DLD1 (cell line): ENCODE measurements at regions not wholly inside any gene's neighbourhood (a gene's known extent, or its start where the extent isn't known, plus 50 kb on each side); places are given as distances from the start of the nearest gene placed in this dataset.

Experiments
- in situ Hi-C: cut with HindIII; loops from 2 replicates; pipeline ENCODE4 v1.10.0; 2017; ENCODE audit warnings: low sequenced_read_pairs

DNA sequence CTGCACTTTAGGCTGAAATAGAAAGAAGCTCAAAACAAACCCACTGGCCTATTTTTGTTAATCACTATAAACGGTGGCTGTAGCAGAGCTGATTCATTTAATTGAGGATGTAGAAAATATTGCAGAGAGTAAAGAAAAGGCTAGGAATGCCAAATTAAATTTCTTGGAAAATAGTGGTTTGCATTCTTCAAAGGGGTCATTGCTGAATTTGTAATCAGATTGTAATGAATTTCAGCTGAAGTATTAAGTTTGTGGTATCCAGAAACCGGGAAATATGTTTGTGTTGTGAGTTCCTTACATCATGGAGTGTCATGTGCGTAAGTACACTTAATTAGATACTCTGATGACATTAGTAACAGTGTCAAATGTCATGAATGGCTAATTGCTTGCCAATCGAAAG is 203.0 kb downstream of the SAMD5 start:
- in situ Hi-C loops: no loop called here

DNA sequence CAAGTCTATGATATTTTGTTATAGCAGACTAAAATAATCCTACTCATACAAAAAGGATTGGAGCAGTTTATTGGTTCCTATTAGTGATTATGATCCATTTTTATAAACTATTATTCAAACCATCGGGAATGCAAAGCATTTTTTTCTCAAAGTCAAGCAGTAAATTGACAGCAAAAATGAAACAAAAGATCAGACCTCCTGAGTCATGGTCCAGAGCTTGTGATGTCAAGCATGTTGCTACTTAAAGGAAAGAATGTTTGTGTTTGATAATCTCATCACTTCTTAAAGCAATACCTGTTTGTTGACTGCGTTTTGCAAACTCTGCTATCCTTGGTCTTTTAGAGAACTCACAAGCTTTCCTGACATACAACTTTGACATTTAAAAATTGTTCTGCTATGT is 204.4 kb downstream of the SAMD5 start:
- in situ Hi-C loops: no loop called here

DNA sequence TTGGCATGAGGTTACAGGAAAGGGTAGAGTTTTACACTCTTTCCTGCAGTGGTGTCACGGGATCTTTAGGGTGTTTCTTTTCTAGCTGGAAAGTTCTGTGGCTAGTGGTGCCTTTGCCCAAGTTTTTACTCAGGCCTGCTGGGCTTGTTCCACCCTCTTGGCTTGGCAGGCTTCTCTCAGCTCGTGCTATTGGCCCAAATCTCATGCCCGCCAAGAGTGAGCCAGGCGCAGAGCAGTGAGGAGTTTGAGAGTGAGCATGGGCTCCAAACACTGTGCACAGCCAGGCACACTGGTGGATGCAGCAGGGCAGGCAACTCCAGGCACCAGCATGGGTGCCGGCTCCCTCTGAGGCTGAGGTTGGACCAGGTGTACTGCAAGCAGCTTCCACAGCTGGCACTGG is 206.5 kb downstream of the SAMD5 start:
- in situ Hi-C loops: no loop called here

DNA sequence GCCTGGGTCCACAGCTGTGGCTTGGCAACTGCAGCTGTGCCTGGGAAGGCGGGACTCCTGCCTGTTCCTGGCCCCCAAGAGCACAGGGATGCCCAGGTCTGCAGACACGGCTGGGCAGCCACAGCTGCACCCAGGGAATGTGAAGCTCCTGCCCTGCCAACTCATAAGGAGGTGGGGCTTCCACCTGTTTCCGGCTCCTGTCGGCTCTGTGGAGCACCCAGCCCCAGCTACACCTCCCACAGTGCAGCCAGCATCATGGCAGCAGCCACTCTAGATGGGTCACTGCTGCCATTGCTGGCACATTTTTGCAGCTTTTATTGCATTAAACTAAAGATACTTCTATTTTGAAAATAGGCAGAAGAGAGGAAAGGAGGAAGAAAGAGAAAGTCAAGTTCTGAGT is 207.9 kb downstream of the SAMD5 start:
- in situ Hi-C loops: no loop called here

DNA sequence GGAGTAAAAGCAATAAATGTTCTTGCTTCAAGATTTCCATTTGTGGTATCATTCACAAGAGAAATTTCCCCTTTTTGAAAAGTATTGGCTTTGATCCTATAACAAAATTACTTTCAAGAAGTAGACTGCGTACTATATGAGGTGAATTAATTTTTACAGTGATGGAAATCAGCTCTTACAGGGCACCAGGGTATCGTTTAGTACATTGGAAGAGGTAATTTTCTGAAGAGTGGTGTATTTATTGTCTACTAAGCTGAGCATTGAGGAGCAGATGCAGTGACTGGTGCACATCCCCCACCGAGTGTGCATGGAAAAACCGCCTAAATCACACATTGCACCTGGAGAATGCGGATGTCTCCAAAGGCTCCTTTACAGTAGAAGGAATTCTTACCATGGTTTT is 209.5 kb downstream of the SAMD5 start:
- in situ Hi-C loops: no loop called here

DNA sequence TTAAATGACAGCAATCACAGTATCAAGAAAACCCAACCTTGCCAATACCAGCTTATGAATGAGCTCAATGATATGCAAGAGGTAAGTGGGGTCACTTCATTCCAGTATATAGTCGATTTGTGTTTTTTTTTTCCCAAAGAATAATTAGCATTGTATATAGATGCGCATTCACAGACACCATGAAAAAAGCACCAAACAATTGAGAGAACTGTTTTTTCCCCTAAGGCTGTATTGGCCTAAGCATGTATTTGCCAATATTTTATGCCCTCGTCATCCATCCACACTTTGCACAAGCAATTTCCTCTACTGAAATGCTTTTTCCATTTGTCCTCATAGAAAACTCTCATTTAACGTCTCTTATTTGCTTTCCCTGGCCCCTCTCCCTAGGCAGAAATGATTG is 213.7 kb downstream of the SAMD5 start:
- in situ Hi-C loops: no loop called here

DNA sequence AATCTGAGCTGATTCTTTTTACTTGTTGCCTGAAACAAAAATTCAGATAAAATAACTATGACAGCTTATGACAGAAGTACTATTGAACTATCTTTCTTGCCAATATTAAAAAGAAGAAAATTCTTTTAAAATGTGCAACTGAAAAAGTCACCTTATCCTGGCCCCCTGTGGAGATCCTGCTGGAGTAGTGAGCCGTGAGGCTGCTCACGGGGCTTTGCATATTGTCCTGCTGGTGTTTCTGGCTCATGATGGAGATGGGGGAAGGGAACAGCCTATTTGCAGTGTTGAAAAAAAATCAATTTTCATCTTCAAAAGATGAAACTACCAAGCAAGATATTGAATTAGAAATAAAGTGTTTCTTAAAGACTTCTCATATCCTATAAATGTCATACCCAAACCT is 216.0 kb downstream of the SAMD5 start:
- in situ Hi-C loops: no loop called here

DNA sequence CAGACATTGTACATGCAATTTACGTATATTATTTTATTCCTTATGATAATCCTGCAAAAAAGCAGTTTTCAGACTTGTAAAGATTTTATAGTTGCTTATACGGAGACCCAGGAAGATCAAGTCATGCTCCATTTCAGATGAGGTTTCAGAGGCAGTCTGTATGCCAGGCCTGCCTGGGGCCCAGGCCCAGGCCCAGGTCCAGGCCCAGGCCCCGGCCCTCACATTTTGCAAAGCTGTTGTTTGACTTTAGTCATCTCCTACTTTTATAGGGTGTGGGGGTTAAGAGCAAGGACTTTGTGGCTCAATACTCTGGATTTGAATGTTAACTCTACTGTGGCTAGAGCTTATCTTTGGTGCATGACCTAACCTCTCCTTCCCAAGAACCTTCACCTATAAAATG is 217.9 kb downstream of the SAMD5 start:
- in situ Hi-C loops: no loop called here

DNA sequence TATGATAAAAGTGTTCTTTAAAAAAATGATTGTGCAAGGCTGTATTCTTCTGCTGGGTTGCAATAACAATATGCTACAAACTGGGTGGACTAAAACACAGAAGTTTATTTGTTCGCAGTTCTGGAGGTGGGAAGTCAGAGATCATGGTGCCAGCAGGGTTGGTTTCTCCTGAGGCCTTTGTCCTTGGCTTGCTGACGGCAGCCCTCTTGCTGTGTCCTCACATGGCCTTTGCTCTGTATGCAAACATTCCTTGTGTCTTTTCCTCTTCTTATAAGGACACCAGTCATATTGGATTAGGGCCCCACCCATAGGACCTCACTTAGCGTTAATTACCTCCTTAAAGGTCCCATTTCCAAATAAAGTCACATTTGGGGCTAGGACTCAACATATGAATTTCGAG is 220.4 kb downstream of the SAMD5 start:
- in situ Hi-C loops: no loop called here

DNA sequence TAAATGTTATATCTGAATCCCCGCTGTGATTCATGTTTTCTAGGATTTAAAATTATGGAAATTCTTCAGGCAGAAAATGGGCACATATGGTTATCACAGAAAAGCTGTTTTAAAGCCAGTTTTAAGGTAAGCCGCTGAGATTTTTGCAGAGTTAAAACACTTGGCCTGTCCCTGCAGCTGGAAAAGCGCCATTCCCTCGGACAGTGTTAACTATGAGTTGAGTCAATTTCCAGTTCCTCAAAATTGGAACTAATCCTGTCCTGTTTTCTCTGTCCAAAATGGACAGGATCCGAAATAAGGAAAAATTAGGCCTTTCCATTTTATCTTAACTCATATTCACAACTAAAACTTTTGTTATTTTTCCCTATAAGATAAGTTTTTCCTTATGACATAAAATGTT is 225.2 kb downstream of the SAMD5 start:
- in situ Hi-C loops: no loop called here

DNA sequence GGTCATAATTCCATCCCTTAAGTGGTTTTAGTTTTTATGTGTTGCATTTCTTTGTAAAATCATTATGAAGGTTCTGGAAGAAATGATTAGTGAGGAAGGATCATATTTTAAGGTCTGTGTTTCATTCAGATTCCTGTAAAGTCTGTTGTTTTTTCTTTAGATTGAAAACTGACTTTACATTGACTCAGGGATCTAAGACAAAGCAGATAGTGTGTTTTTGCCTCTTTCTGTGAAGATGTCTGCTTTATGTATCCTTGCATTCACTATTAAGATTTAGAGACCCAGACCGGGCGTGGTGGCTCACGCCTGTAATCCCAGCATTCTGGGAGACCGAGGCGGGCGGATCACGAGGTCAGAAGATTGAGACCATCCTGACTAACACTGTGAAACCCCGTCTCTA is 225.7 kb downstream of the SAMD5 start:
- in situ Hi-C loops: no loop called here

DNA sequence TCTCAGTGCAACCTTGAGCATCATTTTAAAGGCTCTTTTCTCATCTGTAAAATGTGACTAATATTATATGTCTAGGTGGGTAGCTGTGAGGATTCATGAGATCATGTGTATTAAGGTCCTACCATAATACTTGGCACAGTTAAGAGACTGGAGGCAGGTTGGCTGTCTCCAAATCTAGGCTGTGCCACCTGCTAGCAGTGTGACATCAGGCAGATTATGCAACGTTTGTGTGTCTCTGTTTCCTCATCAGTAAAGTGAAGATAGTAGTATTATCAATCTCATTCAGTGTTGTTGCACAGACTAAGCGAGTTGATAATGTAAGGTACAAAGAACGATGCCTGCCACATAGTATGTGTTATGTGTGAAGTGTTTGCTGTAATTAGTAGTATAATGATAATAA is 227.4 kb downstream of the SAMD5 start:
- in situ Hi-C loops: no loop called here

DNA sequence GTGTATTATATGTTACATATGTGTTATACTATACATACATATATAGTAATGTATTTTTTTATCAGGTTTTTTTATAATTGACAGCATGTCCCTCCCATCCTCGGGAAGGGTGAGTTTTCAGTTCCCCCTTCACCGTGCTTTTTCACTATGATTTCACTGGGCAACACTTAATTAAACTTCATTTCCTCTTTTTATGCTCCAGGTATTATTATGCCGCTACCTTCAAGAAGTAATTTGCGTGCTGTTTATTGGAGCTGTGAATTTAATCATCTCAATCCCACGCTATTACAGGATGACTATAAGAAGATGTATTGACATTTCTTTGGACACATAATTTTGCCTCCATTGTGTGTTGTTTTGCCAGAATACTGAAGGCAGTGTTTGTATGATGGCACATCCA is 228.6 kb downstream of the SAMD5 start:
- in situ Hi-C loops: no loop called here

DNA sequence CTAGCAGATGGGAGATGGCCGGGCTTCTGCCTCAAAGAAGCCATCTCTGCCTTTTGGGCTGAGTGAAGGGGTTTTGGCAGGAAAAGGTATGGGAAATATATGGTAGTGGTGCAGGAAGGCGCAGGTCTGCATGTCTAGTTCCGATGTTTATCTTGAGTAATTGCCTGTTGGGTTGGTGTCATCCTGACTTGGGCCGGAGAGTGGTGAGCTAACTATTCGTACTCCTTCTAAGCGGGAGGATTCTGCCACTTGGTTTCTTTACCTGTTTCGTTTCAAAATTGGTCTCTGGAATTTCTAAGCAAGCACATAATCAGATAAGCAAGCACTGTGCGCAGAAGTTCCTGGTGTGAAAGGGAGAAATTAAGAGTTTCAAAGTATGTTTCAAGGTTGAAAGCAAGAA is 229.6 kb downstream of the SAMD5 start:
- in situ Hi-C loops: no loop called here

DNA sequence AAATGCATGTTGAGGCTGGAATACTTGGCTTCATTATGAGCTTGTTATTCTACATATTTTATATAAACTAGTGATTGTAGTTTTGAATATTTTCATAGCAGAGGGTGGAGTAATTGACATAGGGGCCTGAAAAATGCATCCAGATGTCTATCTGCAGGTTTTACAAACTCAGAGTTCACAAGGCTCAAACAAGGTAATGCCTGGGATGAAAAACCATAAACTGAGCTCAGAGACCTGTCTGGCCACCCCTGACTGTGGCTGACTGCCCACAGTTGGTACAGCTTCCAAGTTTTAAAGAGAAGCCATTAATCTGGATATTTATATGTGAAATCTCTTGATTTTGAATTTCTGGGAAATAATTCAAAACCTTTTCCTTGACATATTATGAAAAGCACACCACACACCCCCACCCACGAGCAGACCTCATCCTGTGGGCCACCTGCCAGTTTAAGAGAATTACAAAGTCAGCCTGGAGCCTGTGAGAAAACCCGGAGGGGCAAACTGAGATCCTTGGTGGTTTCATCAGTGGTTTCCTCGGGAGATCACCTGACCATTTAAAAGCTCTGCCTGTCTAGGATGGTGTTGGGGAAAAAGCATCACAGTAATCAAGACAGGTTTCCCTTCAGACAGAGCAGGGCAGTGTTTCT is 230.1 kb downstream of the SAMD5 start:
- in situ Hi-C loops: no loop called here

DNA sequence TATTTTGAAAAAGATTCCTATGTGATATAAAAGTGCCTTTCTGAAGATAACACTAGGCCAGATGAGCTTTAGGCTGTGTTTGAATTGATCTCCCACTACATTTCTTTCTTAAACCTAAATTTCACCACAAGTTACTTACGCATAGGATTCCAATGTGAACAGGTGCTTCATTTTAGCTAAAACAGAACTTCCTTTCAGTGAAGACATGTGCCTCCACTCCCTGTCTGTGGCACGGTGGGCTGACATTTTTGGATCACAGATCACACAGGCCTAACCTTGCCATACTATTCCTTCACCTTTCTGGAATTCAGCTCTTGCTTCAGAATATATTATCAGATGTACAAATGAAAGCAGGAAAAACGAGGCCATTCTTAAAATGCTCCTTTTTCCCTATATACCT is 231.8 kb downstream of the SAMD5 start:
- in situ Hi-C loops: no loop called here

DNA sequence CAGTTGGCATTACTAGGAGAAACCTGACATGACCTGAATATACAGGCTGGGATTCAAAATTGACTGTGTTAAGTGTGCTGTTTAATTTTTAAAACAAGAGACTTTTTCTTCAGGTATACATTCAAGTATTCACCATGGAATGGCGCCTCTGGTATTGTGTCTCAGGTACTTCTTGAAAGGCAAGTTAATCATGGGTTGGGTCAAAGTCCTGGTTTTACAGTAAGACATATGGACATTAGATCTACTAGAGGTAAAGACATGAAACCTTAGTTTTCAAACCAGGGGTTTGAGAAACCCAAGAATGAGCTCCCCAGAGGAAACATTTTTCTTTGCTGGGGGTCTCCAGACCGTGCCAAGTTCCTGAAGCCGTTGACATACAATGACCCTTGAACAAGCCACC is 232.4 kb downstream of the SAMD5 start:
- in situ Hi-C loops: no loop called here

DNA sequence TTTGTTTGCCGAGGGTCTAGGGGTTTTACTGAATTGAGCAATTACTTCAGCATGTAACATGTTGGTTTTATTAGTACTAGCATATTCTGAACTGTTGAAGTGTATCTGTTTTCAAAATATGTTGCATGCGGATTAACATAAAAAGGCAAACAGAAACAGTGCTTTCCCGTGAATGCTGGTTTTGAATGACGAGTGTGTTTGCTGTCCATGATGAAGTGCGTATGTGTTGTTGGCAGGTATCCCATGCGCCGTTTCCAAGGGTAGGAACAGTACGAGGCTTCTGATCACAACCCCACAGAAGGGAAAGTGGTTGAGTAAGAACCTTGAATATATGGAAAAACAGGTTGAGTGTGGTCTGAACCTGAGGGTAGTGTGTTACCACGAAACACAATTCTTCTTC is 232.9 kb downstream of the SAMD5 start:
- in situ Hi-C loops: no loop called here

DNA sequence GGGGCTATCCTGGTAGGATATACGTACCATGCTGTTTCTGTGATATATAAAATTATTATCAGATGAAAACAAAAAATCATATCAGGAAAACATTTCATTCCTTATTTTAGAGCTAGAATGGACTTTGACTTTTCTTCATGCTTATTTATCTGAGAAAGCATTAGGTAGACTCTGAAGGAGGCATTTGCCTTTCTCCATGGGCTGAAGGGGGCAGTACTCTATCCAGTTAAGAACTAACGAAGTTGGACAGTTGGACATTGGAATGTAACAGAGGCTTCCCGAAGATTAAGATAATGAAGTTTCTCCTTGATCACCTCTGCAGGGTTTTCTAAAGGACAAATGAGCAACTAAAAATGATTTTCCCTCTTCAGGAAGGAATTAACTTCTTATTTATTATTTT is 233.9 kb downstream of the SAMD5 start:
- in situ Hi-C loops: no loop called here

DNA sequence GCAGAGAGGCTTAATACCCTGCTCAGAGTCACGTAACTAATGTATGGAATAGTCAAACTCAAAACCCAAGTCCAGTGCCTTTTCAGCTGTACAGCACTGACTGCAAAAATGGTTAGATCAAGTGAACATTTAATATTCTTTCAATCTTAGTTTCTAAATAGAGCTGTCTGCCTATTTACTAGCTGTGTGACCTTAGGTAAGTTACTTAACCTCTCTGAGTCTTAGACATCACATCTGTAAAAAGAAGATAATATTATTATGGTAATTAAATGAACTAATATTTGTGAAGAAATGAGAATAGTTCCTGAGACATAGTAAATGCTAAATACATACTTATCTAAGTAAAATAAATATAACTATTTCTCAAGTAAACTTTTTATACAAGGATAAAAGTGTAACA is 235.5 kb downstream of the SAMD5 start:
- in situ Hi-C loops: no loop called here

DNA sequence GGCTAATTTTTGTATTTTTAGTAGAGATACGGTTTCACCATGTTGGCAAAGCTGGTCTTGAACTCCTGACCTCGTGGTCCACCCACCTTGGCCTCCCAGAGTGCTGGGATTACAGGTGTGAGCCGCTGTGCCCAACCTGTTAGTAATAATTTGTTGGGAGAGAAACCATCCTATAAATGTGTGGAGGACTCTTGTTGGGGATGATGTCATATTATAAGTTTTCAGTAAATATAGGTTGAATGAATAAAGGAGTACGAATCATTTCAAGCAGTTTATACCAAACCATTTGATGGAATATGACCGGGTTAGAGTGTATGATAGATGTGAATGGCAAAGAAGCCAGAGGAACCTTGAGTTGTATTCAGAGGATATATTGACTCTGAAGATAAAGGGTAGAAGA is 240.8 kb downstream of the SAMD5 start:
- in situ Hi-C loops: no loop called here

DNA sequence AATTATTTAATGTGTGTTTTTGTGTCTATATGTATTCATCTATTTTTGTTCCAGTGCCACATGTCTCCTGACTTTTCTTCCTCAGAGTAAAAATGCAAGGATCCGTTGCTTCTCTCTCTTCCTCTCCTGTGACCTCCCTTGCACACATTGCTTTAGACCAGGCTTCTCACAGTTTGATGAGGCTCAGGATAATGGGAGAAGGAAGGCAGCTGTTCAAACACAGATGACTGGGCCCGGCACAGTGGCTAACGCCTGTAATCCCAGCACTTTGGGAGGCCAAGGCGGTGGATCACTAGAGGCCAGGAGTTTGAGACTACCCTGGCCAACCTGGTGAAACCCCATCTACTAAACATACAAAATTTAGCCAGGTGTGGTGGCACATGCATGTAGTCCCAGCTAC is 241.9 kb downstream of the SAMD5 start:
- in situ Hi-C loops: no loop called here

DNA sequence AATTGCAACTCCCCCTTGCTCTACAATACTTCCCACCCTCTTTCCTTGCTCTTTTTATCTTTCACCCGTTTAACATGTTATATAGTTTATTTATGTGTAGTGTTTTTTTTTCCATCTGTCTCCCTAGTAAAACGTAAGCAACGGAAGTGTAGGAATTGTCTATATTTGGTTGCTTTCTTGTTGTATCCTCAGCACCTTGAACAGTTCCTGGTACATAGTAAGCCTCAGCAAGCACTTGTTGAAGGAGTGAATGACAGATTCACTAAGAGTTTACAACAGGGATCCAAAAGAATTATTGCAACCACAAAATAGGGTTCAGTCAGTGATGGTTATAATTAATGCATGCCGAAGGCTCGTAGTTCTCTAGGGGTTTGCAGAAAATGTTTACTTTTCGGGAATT is 242.7 kb downstream of the SAMD5 start:
- in situ Hi-C loops: no loop called here
